SW 1271 (cell line): ENCODE measurements at regions not wholly inside any gene's neighbourhood (a gene's known extent, or its start where the extent isn't known, plus 50 kb on each side); places are given as distances from the start of the nearest gene placed in this dataset.

Source experiments
- DNase-seq, 2 experiments: peaks; one replicate each; lab custom pipeline; 2025; lab: John Stamatoyannopoulos, UW

GRCh38 chr11:27215471-27216269, 147.3 kb downstream of the CCDC34 start:
- DNase-seq: no peak

DNA sequence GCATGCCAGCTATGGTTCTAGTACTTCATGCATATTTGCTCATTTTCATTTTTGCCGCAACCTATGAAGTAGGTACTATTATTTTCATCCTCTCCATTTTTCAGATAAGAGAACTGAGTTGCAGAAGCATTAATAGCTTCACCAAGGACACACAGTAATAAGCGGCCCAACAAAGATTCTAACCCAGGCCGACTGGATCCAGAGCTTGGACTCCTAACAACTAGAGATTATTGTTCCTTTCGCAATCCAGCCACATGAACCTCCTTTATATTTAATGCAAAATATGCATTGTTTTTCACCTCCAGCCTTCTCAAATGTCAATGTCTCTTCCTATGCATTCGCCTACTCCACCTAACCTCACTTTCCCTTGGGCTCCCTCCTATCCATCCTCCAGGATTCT, 148.3 kb downstream of the CCDC34 start:
- no peak for DNase-seq

DNA sequence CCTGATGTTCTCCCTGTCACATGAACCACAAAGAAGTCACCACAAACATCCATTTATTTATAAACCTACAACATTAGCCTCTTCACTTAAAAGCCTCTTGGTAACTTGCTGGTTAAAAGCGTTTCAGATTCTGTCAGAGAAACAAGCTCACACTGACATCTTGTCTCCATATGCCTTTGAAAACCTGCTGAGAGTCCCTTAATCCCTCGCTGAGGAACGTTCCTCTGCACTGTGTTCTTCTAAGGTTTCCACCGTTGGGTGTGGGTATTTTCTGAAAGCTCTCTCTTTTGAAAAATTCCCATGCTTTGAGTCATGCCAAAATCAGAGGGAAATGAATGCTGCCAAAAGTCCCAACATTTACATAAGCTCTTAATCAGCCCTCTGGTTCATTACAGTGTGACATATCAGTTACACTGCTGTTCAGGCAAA, 149.8 kb downstream of the CCDC34 start:
- DNase-seq: no peak

- no peak for DNase-seq
Measured at GRCh38 chr11:27212248-27212780, 150.7 kb downstream of the CCDC34 start.

- no peak for DNase-seq
Measured at GRCh38 chr11:27211370-27212127, 151.5 kb downstream of the CCDC34 start.

- no peak for DNase-seq
Measured at GRCh38 chr11:27210531-27210930, 152.5 kb downstream of the CCDC34 start.

GRCh38 chr11:27209562-27210005, 153.4 kb downstream of the CCDC34 start:
- DNase-seq: no peak

- no peak for DNase-seq
Measured at GRCh38 chr11:27208846-27209245, 154.2 kb downstream of the CCDC34 start.

DNA sequence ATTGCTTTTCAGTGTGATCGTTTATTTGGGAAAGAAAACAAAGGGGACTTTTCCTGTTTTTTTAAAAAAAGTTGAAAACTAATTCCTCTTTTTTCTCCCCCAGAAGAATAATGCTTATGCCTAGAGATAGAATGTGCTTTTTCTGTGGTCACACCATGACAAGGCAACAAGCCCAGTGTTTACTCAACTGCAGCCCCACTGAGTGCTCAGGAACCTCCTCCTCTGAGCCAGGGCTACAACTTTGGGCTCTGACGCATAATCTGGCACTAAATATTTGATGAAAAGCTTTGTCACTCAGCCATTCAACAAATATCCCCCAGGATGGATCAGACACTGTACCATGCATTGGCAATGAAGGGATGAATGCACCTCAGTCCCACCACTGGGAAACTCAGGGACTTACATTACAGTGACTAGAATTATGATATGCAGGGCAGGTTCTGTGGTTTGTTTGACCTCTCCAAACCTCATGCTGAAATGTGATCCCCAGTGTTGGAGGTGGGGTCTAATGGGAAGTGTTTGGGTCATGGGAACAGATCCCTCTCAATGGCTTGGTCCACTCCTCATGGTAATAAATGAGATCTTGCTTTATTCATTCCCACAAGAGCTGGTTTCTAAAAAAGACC, 155.9 kb downstream of the CCDC34 start:
- no peak for DNase-seq

DNA sequence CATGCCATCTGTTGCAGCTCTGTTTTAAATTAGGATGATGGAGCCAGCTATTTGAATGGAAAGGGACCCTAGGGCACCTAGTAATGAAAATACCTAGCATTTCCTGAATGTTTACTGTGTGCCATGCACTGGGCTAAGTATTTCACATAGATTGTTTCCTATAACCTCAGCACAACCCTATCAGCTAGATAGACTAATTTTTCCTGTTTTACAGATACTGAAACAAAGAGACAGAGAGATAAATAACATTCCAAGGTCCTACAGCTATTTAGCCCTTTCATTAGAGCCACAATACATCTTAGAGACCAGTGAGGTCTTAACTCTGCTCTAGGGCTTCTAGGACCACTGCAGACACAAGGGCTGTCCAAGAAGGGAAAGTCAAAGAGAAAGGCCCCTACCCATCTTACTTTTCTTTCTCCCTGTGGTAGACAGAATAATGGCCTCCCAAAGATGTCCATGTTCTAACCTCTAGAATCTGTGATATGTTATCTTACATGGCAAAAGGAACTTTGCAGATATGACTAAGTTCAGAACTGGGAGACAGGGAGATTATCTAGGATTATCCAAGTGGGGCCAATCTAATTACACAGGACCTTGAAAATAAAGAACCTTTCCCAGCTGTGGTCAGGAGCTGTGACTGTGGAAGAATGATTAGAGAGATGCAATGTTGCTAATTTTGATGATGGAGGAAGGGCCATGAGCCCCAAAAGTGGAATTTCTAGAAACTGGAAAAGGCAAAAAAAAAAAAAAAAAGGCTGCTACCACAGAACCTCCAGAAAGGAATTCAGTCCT, 157.0 kb downstream of the CCDC34 start:
- no peak for DNase-seq

- no peak for DNase-seq
Measured at GRCh38 chr11:27205250-27205649, 157.8 kb downstream of the CCDC34 start.

- no peak for DNase-seq
Measured at GRCh38 chr11:27204529-27204928, 158.5 kb downstream of the CCDC34 start.

DNA sequence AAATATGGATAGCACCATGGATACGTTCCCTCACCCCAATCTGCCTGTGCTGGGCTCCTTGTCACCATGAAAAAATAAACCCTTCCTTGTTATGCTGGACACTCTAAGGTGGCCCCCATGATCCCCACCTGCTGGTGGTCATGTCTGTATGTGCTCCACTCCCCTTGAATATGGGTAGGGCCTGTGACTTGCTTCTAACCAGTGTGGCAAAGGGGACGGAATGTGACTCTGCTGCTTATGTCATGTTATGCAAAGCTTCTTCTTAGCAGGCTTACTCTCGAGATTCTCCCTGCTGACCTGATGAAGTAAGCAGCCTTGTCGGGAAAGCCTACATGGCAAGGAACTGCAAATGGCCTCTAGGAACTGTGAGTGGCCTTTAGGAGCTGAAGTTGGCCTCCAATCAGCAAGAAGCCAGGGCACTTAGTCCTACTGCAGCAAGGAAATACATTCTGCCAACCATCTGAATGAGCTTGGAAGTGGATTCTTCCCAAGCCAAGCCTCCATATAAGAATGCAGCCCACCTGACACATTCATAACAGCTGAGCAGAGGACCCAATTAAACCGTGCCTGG, 159.9 kb downstream of the CCDC34 start:
- DNase-seq: no peak

DNA sequence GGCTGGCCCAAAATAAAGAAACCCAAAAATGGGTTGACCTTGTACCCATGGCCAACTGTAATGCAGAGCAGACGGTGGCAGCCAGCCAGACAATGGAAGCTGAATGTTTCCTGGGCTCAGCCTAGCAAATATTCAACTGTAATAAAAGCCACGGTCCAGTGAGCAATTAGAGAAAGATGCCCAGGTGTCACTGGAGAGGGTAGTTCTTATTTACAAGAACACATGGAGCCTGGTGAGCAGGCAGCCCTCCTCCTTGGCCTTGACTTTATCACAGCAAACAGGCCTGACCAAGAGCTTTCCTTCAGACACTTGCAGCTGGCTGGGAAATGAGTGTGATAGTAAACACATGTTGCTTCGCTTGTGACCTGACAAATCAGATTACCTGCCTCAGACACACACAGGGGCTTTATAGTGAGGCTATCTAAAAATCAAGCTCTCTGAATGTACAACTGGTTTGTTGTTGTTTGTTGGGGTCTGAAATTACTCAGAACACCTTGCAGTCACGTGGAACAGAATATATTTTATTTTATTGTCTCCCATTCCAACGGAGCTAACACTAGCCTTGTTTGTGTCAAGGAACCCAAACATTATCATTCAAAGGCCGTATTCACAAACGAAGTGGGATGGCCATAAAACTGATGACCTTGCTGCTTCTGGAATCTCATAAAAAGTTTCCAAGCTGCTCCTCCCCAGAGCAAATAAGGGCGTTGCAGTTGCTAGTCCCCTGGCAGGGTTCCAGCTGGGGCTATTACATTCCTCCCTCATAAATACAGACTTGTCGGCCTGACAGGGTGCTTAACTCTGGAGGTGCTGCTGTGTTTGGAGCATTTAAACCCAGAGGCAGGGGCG, 161.1 kb downstream of the BBOX1 start:
- DNase-seq: no peak

- DNase-seq: no peak
Measured at GRCh38 chr11:27200779-27201453, 160.3 kb downstream of the BBOX1 start.

DNA sequence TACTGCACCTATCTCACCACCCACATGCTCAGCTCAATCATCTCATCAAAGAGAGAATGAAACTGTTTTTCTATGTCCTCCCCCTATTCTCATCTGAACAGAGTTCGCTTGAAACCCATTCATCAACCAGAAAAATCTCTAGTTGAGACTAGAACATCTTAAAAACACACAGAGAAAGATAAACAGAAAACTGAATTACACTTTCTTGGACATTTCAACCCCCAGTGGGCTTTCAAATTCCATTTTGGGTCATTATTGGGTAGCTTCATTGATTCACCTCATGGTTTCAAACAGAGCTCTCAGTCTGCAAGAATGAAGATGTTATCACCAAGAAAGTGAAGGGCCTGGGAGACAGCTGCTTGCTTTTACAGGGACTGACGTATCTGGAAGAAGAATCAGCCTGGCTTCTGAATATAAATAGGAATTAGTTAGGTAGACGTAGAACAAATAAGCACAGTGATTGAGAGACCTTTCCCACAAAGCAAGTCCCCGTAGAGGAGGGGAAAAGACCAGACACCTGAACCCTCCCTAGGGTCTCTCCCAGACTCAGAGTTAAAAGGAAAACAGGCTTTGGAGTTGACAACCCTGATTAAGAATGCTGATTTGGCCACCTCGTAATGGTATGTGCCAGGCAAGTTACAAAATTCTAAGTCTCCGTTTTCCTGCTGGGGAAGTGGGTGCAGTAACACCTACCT, 155.7 kb downstream of the BBOX1 start:
- no peak for DNase-seq

GRCh38 chr11:27195837-27196202, 155.2 kb downstream of the BBOX1 start:
- no peak for DNase-seq

GRCh38 chr11:27194976-27195375, 154.4 kb downstream of the BBOX1 start:
- DNase-seq: no peak
